HEK293 (cell line): ENCODE measurements at regions not wholly inside any gene's neighbourhood (a gene's known extent, or its start where the extent isn't known, plus 50 kb on each side); places are given as distances from the start of the nearest gene placed in this dataset.

Experiments
- CTCF ChIA-PET: fragments of 350-600 bp; formaldehyde crosslinking; extraction: SDS; loops from one replicate; lab custom pipeline; 2021; ENCODE audit warnings: antibody characterized with exemption; lab: Yijun Ruan, JAX
- POLR2A ChIA-PET: fragments of 300-600 bp; formaldehyde crosslinking; extraction: SDS; loops from one replicate; lab custom pipeline; 2020; ENCODE audit warnings: antibody characterized with exemption, inconsistent platforms; lab: Yijun Ruan, JAX
- H3K27ac ChIP-seq: fragments of 200-500 bp; sonication (Bioruptor generic); 2 replicates; pipeline ENCODE4 v1.5.1; 2014; ENCODE audit warnings: low read depth, low read length, control low read depth, inconsistent platforms; ENCODE audit errors: extremely low read depth
- H3K36me3 ChIP-seq, 2 experiments: fragments of 200-500 bp in 1 of 2; sonication (Bioruptor generic) in 1 of 2; 1 replicate in 1 of 2; 2 replicates in 1 of 2; pipeline ENCODE4 v1.5.1; 2014 to 2017; ENCODE audit warnings: inconsistent platforms in 2 of 2, low read length in 2 of 2; ENCODE audit not compliant: control insufficient read depth in 2 of 2, insufficient read depth in 1 of 2
- H3K4me1 ChIP-seq: fragments of 200-500 bp; sonication (Bioruptor generic); 2 replicates; pipeline ENCODE4 v1.5.1; 2014; ENCODE audit warnings: mild to moderate bottlenecking, low read length, inconsistent platforms; ENCODE audit not compliant: control insufficient read depth, insufficient read depth
- H3K4me3 ChIP-seq: 2 replicates; pipeline ENCODE4 v1.5.1; 2011; ENCODE audit warnings: low read depth, mild to moderate bottlenecking, control low read depth, low read length, moderate library complexity
- H3K9me3 ChIP-seq: fragments of 200-500 bp; sonication (Bioruptor generic); 2 replicates; pipeline ENCODE4 v1.5.1; 2014; ENCODE audit warnings: low read depth, low read length, inconsistent platforms; ENCODE audit not compliant: control insufficient read depth, insufficient read depth
- GLIS1 ChIP-seq: fragments of 450-650 bp; formaldehyde crosslinking; IDR thresholded peaks from 2 replicates; pipeline ENCODE4 v1.5.1; 2016; ENCODE audit warnings: missing biosample characterization, missing genetic modification characterization
- OVOL3 ChIP-seq: fragments of 450-650 bp; formaldehyde crosslinking; IDR thresholded peaks from 2 replicates; pipeline ENCODE4 v1.5.1; 2016; ENCODE audit warnings: missing biosample characterization, missing genetic modification characterization
- SP7 ChIP-seq: fragments of 450-650 bp; formaldehyde crosslinking; IDR thresholded peaks from 2 replicates; pipeline ENCODE4 v1.5.1; 2016; ENCODE audit warnings: missing biosample characterization, missing genetic modification characterization
- ZBTB21 ChIP-seq: fragments of 450-650 bp; formaldehyde crosslinking; IDR thresholded peaks from 2 replicates; pipeline ENCODE4 v1.5.1; 2017; ENCODE audit warnings: missing biosample characterization, missing genetic modification characterization
- ZFP41 ChIP-seq: fragments of 450-650 bp; formaldehyde crosslinking; IDR thresholded peaks from 2 replicates; pipeline ENCODE4 v1.5.1; 2016; ENCODE audit warnings: missing biosample characterization, missing genetic modification characterization, borderline replicate concordance
- ZNF133 ChIP-seq: fragments of 450-650 bp; formaldehyde crosslinking; IDR thresholded peaks from 2 replicates; pipeline ENCODE4 v1.5.1; 2016; ENCODE audit warnings: missing biosample characterization, missing genetic modification characterization
- ZNF19 ChIP-seq: fragments of 450-650 bp; formaldehyde crosslinking; IDR thresholded peaks from 2 replicates; pipeline ENCODE4; 2016; ENCODE audit warnings: missing biosample characterization, missing genetic modification characterization, low read depth
- ZNF214 ChIP-seq: fragments of 450-650 bp; formaldehyde crosslinking; IDR thresholded peaks from 2 replicates; pipeline ENCODE4 v1.5.1; 2017; ENCODE audit warnings: missing biosample characterization, mild to moderate bottlenecking, missing genetic modification characterization, borderline replicate concordance
- ZNF223 ChIP-seq: fragments of 450-650 bp; formaldehyde crosslinking; IDR thresholded peaks from 2 replicates; pipeline ENCODE4 v1.5.1; 2016; ENCODE audit warnings: missing biosample characterization, missing genetic modification characterization
- ZNF341 ChIP-seq: fragments of 450-650 bp; formaldehyde crosslinking; IDR thresholded peaks from 2 replicates; pipeline ENCODE4; 2016; ENCODE audit warnings: low read depth, missing biosample characterization, missing genetic modification characterization
- ZNF514 ChIP-seq: fragments of 450-650 bp; formaldehyde crosslinking; IDR thresholded peaks from 2 replicates; pipeline ENCODE4 v1.5.1; 2016; ENCODE audit warnings: missing biosample characterization, missing genetic modification characterization
- ZNF629 ChIP-seq: fragments of 450-650 bp; formaldehyde crosslinking; IDR thresholded peaks from 2 replicates; pipeline ENCODE4 v1.5.1; 2017; ENCODE audit warnings: missing biosample characterization, missing genetic modification characterization
- ZNF670 ChIP-seq: fragments of 450-650 bp; formaldehyde crosslinking; IDR thresholded peaks from 2 replicates; pipeline ENCODE4 v1.5.1; 2016; ENCODE audit warnings: missing biosample characterization, missing genetic modification characterization, low read depth
- TF ChIP-seq, protein P1 (sequence below): fragments of 450-650 bp; formaldehyde crosslinking; IDR thresholded peaks from 2 replicates; pipeline ENCODE4 v1.5.1; 2016; ENCODE audit warnings: missing biosample characterization, missing genetic modification characterization
- TF ChIP-seq, protein P2 (sequence below): fragments of 450-650 bp; formaldehyde crosslinking; IDR thresholded peaks from 2 replicates; pipeline ENCODE4 v1.5.1; 2017; ENCODE audit warnings: missing biosample characterization, missing genetic modification characterization
- TF ChIP-seq, protein P3 (sequence below): fragments of 450-650 bp; formaldehyde crosslinking; IDR thresholded peaks from 2 replicates; pipeline ENCODE4 v1.5.1; 2016; ENCODE audit warnings: missing biosample characterization, missing genetic modification characterization
- TF ChIP-seq, protein P4 (sequence below): fragments of 450-650 bp; formaldehyde crosslinking; IDR thresholded peaks from 2 replicates; pipeline ENCODE4 v1.5.1; 2016; ENCODE audit warnings: missing biosample characterization, missing genetic modification characterization

DNA sequence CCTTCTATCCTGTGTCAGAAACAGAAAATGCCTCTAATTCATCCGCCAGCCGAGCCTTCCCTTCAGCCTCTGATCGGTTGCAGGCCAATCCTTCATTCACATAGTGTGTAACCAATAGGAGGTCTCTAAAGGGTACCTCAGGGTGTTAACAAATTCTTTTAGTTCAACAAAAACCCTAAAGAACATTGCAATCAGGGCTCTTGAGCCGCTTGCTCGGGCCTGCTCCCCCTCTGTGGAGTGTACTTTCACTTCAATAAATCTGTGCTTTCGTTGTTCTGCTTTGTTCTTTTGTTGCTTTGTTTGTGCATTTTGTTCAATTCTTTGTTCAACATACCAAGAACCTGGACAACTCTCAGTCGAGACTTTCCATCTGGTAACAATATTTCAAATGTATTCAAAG, 366.5 kb downstream of the KCTD12 start:
- no peak for TF ChIP-seq ZNF341
- Histone ChIP-seq H3K27ac (no peak overlapping the region), H3K4me3 (no peak overlapping the region), H3K9me3 (no peaks in the 10 kb centered on the region), H3K36me3 (no peaks in the 10 kb centered on the region), H3K4me1 (no peaks in the 10 kb centered on the region)
- ChIA-PET POLR2A (no interaction called here), CTCF (no interaction called here)

DNA sequence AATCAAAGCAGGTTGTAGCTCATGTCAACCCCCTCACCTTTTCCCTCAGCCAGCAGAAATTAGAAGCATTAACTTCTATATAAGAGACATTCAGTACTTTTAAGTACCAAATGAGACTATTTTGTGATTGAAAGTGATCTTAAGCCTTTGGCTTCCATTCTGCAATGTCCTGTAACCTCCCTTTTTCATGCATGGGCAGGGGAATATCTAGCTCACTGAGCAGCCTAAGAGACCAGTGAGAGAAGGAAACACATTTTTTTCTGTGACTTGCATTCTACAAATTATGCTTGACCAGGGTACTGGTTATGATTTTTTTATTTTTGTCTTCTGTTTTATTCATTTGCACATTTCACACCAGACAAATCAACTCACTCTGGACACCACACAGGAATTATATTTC, 369.6 kb downstream of the KCTD12 start:
- H3K4me1 ChIP-seq: no peaks in the 10 kb centered on the region
- H3K36me3 ChIP-seq: no peaks in the 10 kb centered on the region
- ChIA-PET CTCF (no interaction called here), POLR2A (no interaction called here)
- no peak overlapping the region for H3K4me3 ChIP-seq
- H3K9me3 ChIP-seq: no peaks in the 10 kb centered on the region
- TF ChIP-seq, protein P1, sequence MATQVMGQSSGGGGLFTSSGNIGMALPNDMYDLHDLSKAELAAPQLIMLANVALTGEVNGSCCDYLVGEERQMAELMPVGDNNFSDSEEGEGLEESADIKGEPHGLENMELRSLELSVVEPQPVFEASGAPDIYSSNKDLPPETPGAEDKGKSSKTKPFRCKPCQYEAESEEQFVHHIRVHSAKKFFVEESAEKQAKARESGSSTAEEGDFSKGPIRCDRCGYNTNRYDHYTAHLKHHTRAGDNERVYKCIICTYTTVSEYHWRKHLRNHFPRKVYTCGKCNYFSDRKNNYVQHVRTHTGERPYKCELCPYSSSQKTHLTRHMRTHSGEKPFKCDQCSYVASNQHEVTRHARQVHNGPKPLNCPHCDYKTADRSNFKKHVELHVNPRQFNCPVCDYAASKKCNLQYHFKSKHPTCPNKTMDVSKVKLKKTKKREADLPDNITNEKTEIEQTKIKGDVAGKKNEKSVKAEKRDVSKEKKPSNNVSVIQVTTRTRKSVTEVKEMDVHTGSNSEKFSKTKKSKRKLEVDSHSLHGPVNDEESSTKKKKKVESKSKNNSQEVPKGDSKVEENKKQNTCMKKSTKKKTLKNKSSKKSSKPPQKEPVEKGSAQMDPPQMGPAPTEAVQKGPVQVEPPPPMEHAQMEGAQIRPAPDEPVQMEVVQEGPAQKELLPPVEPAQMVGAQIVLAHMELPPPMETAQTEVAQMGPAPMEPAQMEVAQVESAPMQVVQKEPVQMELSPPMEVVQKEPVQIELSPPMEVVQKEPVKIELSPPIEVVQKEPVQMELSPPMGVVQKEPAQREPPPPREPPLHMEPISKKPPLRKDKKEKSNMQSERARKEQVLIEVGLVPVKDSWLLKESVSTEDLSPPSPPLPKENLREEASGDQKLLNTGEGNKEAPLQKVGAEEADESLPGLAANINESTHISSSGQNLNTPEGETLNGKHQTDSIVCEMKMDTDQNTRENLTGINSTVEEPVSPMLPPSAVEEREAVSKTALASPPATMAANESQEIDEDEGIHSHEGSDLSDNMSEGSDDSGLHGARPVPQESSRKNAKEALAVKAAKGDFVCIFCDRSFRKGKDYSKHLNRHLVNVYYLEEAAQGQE: no peak
- no peak for TF ChIP-seq ZNF629
- no peak for TF ChIP-seq ZFP41 (tag by site-specific recombination)
- no peak for TF ChIP-seq ZNF223 (tag by site-specific recombination)
- TF ChIP-seq, protein P2, sequence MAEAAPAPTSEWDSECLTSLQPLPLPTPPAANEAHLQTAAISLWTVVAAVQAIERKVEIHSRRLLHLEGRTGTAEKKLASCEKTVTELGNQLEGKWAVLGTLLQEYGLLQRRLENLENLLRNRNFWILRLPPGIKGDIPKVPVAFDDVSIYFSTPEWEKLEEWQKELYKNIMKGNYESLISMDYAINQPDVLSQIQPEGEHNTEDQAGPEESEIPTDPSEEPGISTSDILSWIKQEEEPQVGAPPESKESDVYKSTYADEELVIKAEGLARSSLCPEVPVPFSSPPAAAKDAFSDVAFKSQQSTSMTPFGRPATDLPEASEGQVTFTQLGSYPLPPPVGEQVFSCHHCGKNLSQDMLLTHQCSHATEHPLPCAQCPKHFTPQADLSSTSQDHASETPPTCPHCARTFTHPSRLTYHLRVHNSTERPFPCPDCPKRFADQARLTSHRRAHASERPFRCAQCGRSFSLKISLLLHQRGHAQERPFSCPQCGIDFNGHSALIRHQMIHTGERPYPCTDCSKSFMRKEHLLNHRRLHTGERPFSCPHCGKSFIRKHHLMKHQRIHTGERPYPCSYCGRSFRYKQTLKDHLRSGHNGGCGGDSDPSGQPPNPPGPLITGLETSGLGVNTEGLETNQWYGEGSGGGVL (tag by site-specific recombination): no peak
- TF ChIP-seq, protein P3, sequence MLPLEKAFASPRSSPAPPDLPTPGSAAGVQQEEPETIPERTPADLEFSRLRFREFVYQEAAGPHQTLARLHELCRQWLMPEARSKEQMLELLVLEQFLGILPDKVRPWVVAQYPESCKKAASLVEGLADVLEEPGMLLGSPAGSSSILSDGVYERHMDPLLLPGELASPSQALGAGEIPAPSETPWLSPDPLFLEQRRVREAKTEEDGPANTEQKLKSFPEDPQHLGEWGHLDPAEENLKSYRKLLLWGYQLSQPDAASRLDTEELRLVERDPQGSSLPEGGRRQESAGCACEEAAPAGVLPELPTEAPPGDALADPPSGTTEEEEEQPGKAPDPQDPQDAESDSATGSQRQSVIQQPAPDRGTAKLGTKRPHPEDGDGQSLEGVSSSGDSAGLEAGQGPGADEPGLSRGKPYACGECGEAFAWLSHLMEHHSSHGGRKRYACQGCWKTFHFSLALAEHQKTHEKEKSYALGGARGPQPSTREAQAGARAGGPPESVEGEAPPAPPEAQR (tag by site-specific recombination): no peak
- TF ChIP-seq SP7 (tag by site-specific recombination): no peak
- no peak for TF ChIP-seq ZBTB21 (tag by site-specific recombination)
- no peak for TF ChIP-seq ZNF670 (tag by site-specific recombination)
- TF ChIP-seq ZNF133 (tag by site-specific recombination): no peak
- no peak overlapping the region for H3K27ac ChIP-seq

DNA sequence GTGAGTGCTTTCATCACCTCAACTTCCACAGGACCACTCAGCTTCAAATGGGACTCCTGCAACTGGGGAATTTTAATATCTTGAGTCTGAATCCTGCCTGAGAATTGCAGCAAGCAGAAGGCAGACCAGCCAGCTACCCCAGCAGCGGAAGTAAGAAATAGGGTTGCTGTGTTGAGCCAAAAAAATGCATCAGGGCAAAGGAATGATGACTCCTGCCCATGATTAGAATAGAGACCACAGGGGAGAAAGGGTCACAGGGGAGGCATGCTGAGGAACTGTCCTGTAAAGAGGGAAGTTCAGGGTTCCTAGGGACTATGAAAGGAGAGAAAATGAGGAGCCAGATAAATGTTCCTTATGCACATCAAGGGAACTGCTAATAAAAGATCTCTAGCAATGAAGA, 370.2 kb downstream of the KCTD12 start:
- Histone ChIP-seq H3K27ac (no peak overlapping the region), H3K4me1 (no peaks in the 10 kb centered on the region), H3K36me3 (no peaks in the 10 kb centered on the region), H3K9me3 (no peaks in the 10 kb centered on the region), H3K4me3 (no peak overlapping the region)
- POLR2A ChIA-PET: no interaction called here
- TF ChIP-seq GLIS1 (tag by site-specific recombination) (no peak), OVOL3 (tag by site-specific recombination) (no peak), ZNF214 (tag by site-specific recombination) (no peak), ZNF19 (no peak), ZNF514 (no peak)
- TF ChIP-seq, protein P4, sequence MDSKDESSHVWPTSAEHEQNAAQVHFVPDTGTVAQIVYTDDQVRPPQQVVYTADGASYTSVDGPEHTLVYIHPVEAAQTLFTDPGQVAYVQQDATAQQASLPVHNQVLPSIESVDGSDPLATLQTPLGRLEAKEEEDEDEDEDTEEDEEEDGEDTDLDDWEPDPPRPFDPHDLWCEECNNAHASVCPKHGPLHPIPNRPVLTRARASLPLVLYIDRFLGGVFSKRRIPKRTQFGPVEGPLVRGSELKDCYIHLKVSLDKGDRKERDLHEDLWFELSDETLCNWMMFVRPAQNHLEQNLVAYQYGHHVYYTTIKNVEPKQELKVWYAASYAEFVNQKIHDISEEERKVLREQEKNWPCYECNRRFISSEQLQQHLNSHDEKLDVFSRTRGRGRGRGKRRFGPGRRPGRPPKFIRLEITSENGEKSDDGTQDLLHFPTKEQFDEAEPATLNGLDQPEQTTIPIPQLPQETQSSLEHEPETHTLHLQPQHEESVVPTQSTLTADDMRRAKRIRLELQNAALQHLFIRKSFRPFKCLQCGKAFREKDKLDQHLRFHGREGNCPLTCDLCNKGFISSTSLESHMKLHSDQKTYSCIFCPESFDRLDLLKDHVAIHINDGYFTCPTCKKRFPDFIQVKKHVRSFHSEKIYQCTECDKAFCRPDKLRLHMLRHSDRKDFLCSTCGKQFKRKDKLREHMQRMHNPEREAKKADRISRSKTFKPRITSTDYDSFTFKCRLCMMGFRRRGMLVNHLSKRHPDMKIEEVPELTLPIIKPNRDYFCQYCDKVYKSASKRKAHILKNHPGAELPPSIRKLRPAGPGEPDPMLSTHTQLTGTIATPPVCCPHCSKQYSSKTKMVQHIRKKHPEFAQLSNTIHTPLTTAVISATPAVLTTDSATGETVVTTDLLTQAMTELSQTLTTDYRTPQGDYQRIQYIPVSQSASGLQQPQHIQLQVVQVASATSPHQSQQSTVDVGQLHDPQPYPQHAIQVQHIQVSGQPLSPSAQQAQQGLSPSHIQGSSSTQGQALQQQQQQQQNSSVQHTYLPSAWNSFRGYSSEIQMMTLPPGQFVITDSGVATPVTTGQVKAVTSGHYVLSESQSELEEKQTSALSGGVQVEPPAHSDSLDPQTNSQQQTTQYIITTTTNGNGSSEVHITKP: peak; percentile 45; the same call in 1 of the 2 replicates
- CTCF ChIA-PET: no interaction called here
